NCI-H146 treated with DMSO at 0.1 percent for 48 hours (cell line): ENCODE measurements at regions not wholly inside any gene's neighbourhood (a gene's known extent, or its start where the extent isn't known, plus 50 kb on each side); places are given as distances from the start of the nearest gene placed in this dataset.
"Not testable (repeated sequence)": the region's sequence is repeated elsewhere in the genome, so short reads cannot be mapped to it uniquely, and the experiment has no call there.

Source experiments
- DNase-seq: peaks from one replicate; lab custom pipeline; 2025; ENCODE audit not compliant: unreplicated experiment; lab: John Stamatoyannopoulos, UW

- not testable (repeated sequence) for DNase-seq
Observed at GRCh38 chr1:222470252-222470805, 77.6 kb downstream of the HHIPL2 start.

DNA sequence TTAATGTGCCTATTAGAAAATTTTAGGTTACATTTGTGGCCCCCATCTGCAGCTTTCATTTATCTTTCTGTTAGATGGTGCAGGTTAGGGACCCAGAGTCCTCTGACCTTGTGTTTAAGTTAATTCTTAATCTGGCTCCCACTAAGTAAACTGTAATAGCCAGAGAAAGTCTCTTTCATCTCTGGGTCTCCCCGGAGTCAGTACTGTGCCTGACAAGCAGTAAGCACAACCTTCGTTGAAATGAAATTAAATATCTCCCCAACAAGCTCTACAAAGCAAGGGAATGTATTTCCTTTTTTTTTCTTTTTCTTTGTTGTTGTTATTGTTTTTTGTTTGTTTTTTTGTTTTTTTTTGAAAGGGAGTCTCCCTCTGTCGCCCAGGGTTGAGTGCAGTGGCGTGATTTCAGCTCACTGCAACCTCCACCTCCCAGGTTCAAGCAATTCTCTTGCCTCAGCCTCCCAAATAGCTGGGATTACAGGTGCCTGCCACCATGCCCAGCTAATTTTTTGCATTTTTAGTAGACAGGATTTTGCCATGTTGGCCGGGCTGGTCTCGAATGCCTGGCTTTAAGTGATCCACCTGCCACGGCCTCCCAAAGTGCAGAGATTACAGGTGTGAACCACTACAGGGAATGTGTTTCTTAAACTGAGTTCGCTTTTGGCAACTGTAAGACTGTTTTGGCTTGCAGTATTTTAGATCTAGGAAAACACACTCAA, 81.6 kb downstream of the HHIPL2 start:
- DNase-seq = no peak

DNA sequence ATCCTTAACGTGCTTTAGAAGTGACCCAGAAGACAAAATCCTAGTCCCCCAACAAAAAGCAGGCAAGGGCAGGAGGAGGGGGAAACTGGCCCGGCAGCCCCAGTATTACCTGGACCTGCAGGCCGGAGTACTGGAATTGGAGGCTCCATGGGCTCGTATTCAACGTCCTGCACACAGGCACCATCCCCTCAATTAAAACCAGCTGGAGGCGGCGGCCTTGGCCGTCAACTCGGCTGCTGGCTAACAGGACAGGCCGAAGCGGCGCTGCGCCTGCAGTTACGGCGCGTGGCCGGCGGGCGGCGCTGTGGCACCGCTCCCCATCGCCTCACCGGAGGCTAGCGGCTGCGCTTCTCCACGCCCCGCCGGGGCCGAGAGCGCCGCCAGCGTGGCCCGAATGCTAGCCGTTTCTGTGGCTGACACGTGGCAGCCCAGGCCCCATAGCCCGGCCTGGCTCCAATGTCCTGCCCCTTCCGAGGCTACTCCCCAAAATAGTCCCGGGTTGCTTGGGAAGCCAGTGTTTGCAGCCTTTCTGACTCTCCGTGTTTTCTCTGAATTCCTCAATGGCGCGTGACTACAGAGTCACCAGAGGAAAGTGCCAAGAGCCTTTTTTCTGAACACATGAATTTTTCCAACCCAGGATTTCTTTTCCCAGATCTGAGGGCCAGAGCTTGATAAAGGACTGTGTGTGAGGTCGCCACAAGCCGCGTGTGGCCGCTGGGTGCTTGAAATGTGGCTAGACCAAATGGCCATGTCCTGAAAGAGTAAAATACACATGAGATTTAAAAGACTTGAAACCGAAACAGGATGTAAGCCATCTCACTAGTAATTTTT, 82.5 kb downstream of the HHIPL2 start:
- peak; percentile 71 for DNase-seq

GRCh38 chr1:222464841-222465210, 83.1 kb downstream of the HHIPL2 start:
- peak; percentile 49 for DNase-seq

DNA sequence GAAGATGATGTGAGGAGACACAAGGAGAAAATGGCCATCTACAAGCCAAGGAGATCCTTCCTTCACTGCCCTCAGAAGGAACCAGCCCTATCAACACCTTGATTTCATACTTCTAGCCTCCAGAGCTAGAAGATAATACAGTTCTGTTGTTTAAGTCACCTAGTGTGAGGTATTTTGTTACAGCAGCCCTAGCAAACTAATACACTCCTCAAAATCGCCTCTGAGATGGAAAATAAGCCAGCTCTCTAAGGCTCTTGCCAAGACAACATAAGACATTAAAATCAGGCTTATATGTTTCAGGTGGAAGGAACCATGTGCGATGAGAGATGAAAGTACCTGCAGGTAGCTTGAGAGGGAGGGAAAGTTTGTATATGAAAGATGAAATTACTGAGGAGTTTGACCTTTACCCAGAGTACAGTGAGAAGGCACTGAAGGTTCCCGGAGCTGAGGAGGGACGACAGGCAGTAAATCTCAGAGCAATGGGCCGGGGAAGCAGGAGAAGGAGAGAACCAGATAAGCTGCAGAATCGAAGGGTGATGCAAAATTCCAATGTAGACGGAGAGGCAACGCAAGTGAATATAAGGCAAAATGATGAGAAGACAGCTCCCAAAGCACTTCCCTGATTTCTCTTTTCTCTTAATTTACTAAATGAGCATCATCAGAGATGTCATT, 84.7 kb downstream of the HHIPL2 start:
- no peak for DNase-seq

GRCh38 chr1:222462601-222463000, 85.3 kb downstream of the HHIPL2 start:
- no peak for DNase-seq

- DNase-seq = no peak
Observed at GRCh38 chr1:222461941-222462340, 86.0 kb downstream of the HHIPL2 start.

- no peak for DNase-seq
Observed at GRCh38 chr1:222459652-222460051, 88.3 kb downstream of the HHIPL2 start.

- no peak for DNase-seq
Observed at GRCh38 chr1:222457513-222457912, 90.4 kb downstream of the HHIPL2 start.

DNA sequence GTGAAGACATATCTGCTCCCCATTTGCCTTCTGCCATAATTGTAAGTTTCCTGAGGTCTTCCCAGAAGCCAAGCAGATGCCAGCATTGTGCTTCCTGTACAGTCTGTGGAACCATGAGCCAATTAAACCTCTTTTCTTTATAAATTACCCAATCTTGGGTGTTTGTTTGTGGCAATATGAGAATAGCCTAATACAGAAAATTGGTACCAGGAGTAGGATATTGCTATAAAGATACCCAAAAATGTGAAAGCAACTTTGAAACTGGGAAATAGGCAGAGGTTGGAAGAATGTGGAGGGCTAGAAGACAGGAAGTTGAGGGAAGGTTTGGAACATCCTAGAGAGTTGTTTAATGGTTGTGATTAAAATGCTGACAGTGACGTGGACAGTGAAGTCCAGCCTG, 90.8 kb downstream of the HHIPL2 start:
- no peak for DNase-seq

GRCh38 chr1:222455188-222455879, 92.6 kb downstream of the HHIPL2 start:
- peak; percentile 68 for DNase-seq

DNA sequence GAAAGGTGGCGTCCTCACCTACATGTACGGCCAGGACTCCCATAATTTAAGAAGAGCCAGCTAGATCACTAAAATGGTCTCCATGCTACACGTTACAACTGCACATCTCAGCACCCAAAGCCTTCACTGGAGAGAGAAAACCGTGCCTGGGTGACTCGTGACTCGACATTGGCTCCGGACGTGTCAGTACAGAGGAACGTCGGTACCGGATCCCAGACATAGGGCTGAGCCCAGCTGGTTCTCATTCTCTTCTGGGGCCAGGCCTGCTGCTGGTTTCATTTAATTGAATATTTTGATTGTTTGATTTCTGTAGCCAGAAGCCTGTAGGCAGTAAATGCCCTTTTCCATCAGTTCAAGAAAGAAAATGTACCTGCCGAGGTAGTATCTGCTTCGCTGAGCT, 93.1 kb downstream of the HHIPL2 start:
- DNase-seq = no peak

- no peak for DNase-seq
Observed at GRCh38 chr1:222454186-222454585, 93.7 kb downstream of the HHIPL2 start.

DNA sequence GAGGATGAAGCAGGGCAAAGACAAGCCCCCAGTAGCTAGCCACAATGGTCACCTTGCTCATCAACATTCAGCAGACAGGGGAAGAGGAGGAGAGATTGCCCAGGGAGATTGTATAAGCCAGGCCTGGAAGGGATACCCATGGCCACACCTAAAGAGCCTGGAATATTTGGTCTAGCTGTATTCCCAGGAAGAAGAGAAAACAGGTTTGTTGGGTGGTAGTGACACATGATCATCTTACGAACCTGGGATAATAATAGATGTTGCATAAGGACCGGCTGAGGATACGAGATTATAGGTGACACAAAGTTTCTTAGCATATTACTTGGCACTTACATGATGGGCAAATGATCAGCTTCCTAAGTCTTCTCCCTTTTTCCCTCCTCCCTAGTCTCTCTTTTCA, 95.9 kb downstream of the HHIPL2 start:
- no peak for DNase-seq

DNA sequence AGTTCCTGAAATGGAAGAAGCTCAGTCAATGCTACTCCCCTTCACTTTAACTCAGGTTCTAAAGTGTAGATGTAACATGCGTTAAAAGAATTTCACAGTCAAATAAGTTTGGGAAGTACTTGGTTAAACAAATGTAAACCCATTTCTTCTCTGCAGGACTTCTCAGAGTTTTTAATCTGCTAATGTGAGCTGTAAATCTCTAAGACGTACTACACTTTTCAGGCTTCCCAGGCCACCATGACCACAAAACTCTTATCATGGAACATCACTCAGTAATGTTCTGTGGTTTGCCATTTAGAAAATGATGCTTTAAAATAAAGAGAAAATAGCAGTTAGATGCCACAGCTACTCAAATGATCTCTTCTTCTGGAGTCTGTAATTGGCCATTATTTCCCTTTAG, 104.3 kb downstream of the HHIPL2 start:
- no peak for DNase-seq

DNA sequence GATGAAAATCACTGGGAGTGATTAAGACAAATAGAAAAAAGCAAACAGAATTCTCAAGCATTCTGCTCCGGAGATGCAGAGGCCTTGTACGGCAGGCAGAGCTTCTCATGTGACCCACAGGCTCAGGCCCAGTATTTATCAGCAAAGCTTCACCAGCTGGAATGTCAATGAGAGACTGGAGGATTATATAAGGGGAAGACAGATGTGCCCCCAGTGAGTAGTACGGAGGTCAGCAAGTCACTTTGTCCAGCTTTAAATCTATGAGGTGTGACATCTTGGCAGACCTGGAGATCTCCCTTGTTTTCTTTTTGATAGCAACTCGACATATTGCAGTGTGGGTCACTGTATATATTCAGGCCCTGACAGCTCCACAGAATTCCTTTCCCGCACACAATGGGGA, 106.8 kb downstream of the HHIPL2 start:
- DNase-seq = no peak

DNA sequence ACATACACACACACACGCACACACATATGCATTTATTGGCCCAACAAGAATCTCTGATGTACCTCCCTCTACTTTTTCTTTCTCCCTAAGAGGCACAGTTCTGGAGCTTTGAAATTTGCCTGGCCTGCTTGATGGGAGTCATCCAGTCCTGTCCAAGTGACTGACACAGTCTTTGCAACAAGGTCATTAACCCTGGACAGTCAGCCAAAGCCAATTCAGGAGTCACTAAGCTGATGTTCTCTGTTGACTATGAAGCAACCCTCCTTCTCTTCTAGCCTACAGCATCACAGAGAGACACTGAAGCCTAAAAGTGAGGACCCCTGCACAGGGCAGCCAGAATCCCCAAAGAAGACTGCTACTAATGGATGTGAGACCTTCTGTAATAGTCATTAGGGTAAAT, 123.1 kb downstream of the HHIPL2 start:
- no peak for DNase-seq

GRCh38 chr1:222421380-222421779, 126.5 kb downstream of the HHIPL2 start:
- DNase-seq = no peak

GRCh38 chr1:222420633-222421032, 127.3 kb downstream of the HHIPL2 start:
- DNase-seq = no peak

- DNase-seq = no peak
Observed at GRCh38 chr1:222418654-222419053, 129.2 kb downstream of the HHIPL2 start.

DNA sequence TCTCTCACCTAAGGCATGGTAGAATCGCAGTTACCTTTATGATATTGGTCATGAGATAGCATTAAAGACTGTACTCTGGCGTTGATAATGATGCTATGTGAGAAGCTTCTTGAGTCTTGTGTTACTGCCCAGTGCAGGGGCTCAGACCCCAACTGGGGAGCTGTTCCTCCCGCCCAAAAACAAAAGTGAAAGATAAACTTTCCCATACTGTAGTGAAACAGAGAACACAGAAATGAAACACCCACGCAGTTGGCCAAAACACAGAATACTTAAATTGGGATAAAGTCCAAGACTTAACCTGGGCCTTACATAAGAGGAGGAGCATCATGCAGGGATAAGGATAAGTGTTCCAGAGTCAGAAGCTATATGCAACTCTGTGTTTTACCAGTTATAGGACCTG, 130.6 kb downstream of the HHIPL2 start:
- DNase-seq = no peak
